RKO (cell line): ENCODE measurements at regions not wholly inside any gene's neighbourhood (a gene's known extent, or its start where the extent isn't known, plus 50 kb on each side); places are given as distances from the start of the nearest gene placed in this dataset.

Source experiments
- DNase-seq: peaks from one replicate; pipeline ENCODE4 v3.0.0-alpha.2; 2016; ENCODE audit warnings: low spot score

- no peak for DNase-seq
Measured at GRCh38 chr10:36302086-36302485, 660.0 kb upstream of the FZD8 start.

DNA sequence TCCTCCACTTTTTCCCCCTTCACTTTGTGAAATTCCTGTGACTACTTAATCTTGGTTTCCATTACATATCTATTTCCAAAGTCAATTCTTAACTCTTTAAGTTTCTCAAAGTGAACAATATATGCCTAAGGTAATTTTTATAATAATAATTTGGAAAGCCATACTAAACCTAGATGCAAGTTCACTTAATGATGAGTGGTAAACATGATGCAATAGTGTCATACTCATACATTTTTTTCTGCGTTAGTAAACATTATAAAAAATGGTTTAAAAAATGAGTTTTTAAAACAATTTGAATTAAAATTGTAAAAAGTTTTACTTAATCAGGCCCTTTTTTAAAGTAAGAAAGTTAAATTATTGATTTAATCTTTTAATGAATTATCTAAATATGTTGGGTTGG lies 659.4 kb upstream of the FZD8 start:
- DNase-seq, result no peak

DNA sequence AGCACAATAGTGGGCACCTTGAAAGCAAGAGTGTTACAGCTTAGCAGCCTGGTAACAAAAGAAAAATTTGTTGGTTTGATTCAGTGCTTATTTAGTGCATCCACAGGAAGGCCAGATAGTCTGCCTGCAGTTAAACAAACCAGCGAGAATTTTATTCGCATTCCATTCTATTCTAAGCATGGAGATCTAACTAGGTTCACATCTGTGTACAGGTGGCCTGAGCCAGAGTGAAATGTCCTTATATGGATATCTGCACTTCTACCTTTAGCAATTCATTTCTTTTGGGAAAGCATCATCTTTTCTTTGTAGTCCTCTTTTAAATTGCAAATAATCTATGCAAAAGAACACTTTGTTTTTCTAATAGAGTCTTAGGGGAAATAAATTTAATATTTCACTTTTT lies 659.0 kb upstream of the FZD8 start:
- no peak for DNase-seq

- no peak for DNase-seq
Measured at GRCh38 chr10:36283827-36284226, 641.7 kb upstream of the FZD8 start.

GRCh38 chr10:36281831-36282331 lies 639.8 kb upstream of the FZD8 start:
- no peak for DNase-seq

GRCh38 chr10:36280890-36281499 lies 638.9 kb upstream of the FZD8 start:
- no peak for DNase-seq

DNA sequence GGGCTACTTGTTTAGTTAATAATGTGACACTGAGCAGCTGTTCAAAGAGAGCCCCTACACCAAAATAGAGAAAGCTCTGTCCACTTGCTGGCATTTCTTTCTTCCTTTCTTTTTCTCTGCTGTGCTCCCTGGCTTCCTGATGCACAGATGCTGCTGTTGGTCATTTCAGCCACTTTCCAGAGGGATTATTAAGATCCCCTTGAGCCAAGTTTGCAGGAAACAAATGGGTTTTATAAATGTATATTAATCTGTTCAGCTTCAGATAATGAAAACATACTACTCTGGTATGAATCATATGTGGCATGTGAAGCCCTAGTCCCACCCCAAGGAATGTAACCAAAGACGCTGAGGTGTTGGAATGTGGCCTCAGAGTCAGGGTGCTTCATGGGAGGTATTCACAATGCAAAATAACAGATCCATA lies 638.2 kb upstream of the FZD8 start:
- DNase-seq, result no peak

- no peak for DNase-seq
Measured at GRCh38 chr10:36278176-36278575, 636.1 kb upstream of the FZD8 start.

DNA sequence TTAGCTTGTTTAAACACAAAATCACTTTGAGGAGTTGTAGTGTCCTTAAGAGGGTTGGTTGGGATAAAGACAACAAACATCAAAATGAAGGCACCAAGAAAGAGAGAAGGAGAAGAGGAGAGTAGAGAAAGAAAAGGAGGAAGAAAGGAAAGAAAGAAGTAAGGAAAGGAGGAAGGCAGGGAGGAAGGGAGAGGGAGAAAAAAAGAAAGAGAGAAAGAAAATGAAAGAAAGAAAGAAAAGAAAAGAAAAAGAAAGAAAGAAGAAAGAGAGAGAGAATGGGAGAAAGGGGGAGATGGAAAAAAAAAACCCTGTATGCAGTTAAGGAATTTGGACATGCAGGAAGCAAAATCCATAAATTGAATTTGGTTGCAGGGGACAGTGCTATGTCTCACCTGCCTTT lies 635.4 kb upstream of the FZD8 start:
- no peak for DNase-seq

- DNase-seq, result no peak
Measured at GRCh38 chr10:36271627-36272340, 629.7 kb upstream of the FZD8 start.

- DNase-seq, result no peak
Measured at GRCh38 chr10:36269222-36269621, 627.1 kb upstream of the FZD8 start.

- DNase-seq, result no peak
Measured at GRCh38 chr10:36266923-36267322, 624.8 kb upstream of the FZD8 start.

DNA sequence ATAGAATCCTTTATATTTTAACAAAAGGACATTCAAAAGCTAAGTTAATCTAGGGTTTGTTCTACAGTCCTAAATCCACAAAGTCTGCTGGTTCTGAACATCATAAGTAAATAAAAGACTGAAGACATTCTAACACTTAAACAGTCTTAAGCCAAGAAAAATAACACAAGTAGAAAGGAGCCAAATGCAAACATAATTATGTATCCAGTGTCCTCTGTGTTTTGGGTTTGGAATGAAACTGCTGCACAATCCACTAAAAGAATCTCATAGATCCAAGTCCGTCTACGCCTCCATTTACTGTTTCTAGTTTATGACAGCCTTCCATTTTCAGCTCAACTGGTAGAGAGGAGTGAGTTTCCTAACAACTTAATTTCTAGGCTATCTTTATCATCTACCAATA lies 623.6 kb upstream of the FZD8 start:
- no peak for DNase-seq

DNA sequence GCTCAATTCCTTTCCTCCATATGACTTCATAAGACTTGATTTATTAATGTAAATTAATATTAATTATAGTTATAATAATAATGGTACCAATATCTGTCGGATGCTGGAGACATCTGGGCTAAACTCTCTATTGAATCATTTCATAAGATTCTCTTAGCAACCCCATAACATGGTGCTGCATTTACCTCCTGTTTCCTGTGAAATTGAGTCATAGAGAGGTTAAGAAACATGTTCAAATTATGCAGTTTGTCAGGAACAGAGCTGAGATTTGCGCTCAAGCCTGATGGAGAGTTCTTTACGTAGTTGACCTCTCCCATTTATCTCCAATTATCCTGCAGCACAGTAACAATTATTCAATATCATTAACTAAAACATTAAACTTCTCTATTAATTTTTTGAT lies 621.8 kb upstream of the FZD8 start:
- no peak for DNase-seq

GRCh38 chr10:36256948-36257356 lies 614.9 kb upstream of the FZD8 start:
- no peak for DNase-seq

DNA sequence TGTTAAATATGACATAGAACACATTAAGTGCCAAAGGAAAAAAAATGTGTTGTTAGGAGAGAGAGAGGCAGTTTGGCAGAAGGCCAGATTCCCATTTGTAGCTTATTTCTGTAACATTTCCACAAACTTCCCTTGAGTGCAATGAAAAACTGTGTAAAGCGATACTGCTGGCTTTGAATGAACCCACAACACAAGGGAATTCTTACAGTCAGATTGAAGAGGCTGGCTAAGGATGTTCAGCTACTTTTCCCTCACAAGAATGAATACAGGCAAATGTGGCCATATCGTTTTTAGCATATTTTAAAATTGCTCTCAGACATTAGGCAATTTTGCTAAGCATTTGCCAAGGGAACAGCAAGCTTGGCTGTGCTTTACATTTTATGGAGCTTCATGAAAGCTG lies 614.1 kb upstream of the FZD8 start:
- DNase-seq, result no peak

DNA sequence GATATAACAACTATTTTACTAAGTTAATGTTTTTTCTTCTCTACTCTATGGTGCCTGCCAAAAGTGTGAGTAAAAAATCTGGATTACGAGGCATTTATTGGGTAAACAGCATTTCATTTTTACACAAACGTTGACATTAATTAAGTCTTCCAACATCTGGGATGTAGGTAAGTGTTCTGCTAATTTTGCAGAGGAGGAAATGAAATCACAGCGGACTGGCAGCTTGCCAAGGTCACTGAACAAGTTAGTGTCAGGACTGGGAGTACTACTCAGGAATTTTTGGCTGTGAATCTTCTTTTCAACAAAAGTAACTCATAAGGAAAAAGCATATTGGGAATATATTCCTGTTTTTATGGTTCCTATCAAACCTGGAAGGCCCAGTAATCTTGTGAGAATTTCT lies 612.1 kb upstream of the FZD8 start:
- DNase-seq, result no peak

DNA sequence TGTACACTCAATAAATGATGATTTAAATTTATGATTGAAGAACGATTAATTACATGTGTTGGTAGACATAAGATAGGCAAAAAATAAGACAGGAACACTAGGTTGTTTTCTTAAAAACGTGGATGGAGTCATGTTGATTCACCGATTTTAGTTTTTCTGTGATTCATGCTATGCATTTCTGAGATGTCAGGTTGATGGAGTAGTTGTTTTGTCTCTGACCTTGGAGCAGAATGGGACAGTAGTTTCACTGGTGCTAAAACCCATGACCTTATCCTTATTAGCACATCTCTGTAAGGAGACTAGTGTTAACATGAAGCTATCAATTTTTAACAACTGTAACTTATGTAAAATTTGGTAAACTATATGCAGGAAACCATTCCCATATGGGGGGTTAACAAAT lies 611.6 kb upstream of the FZD8 start:
- DNase-seq, result no peak

DNA sequence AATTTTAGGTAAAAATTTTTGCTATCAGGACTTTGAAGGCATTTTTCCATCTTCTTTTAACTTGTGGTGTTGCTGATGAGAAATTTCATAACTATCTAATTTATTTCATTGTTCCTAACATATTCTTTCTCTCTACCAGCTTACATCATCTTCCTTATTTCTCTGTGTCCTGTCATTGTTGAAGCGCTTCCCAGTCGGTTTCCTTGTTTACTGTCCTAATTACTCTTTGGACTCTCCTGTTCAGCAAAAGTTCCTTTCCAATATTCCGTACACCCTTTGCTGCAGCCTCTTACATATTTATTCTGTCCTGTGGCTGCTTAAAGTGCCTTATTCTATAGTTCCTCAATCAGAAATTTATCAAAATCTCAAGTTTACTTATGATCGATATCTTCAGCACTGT lies 609.0 kb upstream of the FZD8 start:
- no peak for DNase-seq

DNA sequence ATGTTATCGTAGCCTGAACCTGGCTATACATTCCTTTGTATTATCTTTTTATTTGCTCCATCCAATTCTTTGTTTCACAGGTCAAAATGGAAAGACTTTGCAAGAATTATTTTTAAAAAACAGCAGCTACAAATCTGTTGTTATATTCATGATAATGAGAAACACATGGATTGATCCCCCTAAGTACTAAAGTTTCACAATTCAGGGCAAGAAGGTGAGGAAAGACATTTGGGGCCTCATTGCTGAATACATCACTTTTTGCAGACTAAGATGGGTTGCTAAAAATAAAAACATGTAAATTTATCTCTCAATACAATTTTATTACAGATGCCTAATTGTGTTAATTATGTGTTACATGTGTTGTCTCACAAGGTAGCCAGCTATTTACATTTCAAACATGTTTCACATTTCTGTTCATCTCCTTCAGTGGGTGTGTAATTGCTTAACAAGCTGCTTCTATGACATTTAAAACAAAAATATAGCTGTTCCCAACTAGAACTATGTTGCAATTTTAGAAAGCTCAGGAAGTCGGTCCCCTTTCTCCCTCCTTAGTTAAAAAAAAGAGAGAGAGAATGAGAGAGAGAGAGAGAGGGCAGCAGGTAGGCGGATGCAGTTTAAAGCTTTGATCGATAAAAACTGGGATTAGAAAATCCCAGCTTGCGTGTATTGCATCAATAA lies 606.3 kb upstream of the FZD8 start:
- DNase-seq, result no peak

- DNase-seq, result no peak
Measured at GRCh38 chr10:36247478-36247877, 605.4 kb upstream of the FZD8 start.

DNA sequence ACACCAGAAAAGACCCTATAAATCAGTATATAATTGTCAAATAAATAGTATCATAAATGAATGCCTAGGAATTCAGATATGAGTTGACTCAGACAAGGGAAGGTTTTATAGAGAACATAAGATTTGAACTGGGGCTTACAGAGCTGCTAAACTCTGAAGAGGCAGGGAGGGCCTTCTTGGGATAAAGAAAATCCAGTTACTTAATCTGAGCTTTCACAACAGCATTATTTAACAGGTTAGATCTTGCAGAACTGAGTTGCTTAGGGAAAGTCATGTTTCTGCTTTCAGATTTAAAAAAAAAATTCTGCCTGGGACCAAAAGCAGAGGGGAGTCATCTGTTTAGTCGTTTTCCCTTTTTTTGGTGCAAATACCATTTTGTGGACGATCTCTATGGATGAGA lies 594.8 kb upstream of the FZD8 start:
- no peak for DNase-seq

GRCh38 chr10:36236341-36236740 lies 594.2 kb upstream of the FZD8 start:
- DNase-seq, result no peak
